ENCODE measurements at regions not wholly inside any gene's neighbourhood (a gene's known extent, or its start where the extent isn't known, plus 50 kb on each side); places are given as distances from the start of the nearest gene placed in this dataset.

- no peak overlapping the region for H3K4me3 ChIP-seq
- no peak overlapping the region for H3K27ac ChIP-seq (ENCODE audit: control insufficient read depth, insufficient read depth)
- no peak overlapping the region for H2AFZ ChIP-seq (ENCODE audit: control insufficient read depth, low read depth, low read length)
- no peak overlapping the region for H3K9ac ChIP-seq (ENCODE audit: control insufficient read depth, insufficient read depth, low read length)
- intact Hi-C loops (cut with micrococcal nuclease; ENCODE audit: unreplicated experiment) = no loop called here
- no peak for ATAC-seq
- CTCF ChIA-PET = no interaction called here
- in situ Hi-C loops (cut with MboI) = no loop called here
- RAD21 ChIA-PET (ENCODE audit: unreplicated experiment) = no interaction called here
- SMC1A ChIA-PET (ENCODE audit: uncharacterized antibody, unreplicated experiment) = no interaction called here
- no peak for FAIRE-seq
- WGBS (ENCODE audit: insufficient coverage, insufficient replicate concordance, low lambda C conversion rate, missing lambda C conversion rate) = 13% methylated on average over 3 of the region's 3 CpGs
- POLR2A ChIA-PET = no interaction called here
- no peaks in the 10 kb centered on the region for H3K27me3 ChIP-seq (replicated peaks in 1 of 2; ENCODE audit: control insufficient read depth in 2 of 2, insufficient read depth in 2 of 2, low read length in 1 of 2)
- DNase-seq (ENCODE audit: low read depth, low spot score) = no peak
- no TSS peak for BruUV-seq (replicated peaks)
- H3K36me3 ChIP-seq (ENCODE audit: control insufficient read depth in 2 of 2, insufficient read depth in 2 of 2, low read length in 1 of 2) = no peaks in the 10 kb centered on the region
- no peaks in the 10 kb centered on the region for H3K4me1 ChIP-seq (ENCODE audit: control insufficient read depth, insufficient read depth, low read length)
- H3K4me2 ChIP-seq (ENCODE audit: control insufficient read depth, insufficient read depth) = no peak overlapping the region
- no peaks in the 10 kb centered on the region for H3K9me3 ChIP-seq (replicated peaks; ENCODE audit: control insufficient read depth, insufficient read depth, low read length)
- no peaks in the 10 kb centered on the region for H4K20me1 ChIP-seq (ENCODE audit: control insufficient read depth, insufficient read depth)
- H3K79me2 ChIP-seq (ENCODE audit: control insufficient read depth, insufficient read depth, low read length) = no peaks in the 10 kb centered on the region
- no peak for TF ChIP-seq SMC3 (IDR thresholded peaks at IDR 0.05; ENCODE audit: borderline replicate concordance, low read length)
Observed at GRCh38 chr7:97337849-97338248, 220.4 kb downstream of the SDHAF3 start.

DNA sequence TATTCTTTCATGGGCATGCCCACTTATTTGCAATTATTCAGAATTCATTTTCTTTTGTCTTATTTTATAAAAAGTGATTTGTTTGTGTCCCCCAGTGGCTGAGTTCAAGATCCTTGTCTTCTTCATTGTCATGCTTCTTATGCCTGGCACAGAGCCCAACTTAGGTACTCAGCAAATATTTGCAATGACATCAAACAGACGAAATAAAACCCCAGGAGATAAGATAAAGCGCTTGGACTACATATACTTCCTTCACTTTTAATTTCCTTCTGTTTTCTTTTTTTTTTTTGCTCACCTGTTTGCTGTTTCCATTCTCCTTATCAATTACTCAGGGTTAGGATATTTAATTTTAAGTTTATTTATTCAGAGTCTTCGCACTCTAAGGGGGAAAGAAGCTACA, 225.0 kb downstream of the SDHAF3 start:
- Histone ChIP-seq H3K27ac (ENCODE audit: control insufficient read depth, insufficient read depth) (no peak overlapping the region), H2AFZ (ENCODE audit: control insufficient read depth, low read depth, low read length) (no peak overlapping the region), H3K27me3 (replicated peaks in 1 of 2; ENCODE audit: control insufficient read depth in 2 of 2, insufficient read depth in 2 of 2, low read length in 1 of 2) (no peaks in the 10 kb centered on the region), H3K79me2 (ENCODE audit: control insufficient read depth, insufficient read depth, low read length) (no peaks in the 10 kb centered on the region), H3K4me3 (no peak overlapping the region), H3K9me3 (replicated peaks; ENCODE audit: control insufficient read depth, insufficient read depth, low read length) (no peaks in the 10 kb centered on the region), H4K20me1 (ENCODE audit: control insufficient read depth, insufficient read depth) (no peaks in the 10 kb centered on the region), H3K36me3 (ENCODE audit: control insufficient read depth in 2 of 2, insufficient read depth in 2 of 2, low read length in 1 of 2) (no peaks in the 10 kb centered on the region), H3K4me2 (ENCODE audit: control insufficient read depth, insufficient read depth) (no peak overlapping the region), H3K9ac (ENCODE audit: control insufficient read depth, insufficient read depth, low read length) (no peak overlapping the region), H3K4me1 (ENCODE audit: control insufficient read depth, insufficient read depth, low read length) (no peaks in the 10 kb centered on the region)
- 4% methylated on average over 3 of the region's 3 CpGs for WGBS (ENCODE audit: insufficient coverage, insufficient replicate concordance, low lambda C conversion rate, missing lambda C conversion rate)
- intact Hi-C loops (cut with micrococcal nuclease; ENCODE audit: unreplicated experiment) (no loop called here), in situ Hi-C loops (cut with MboI) (no loop called here)
- ChIA-PET SMC1A (ENCODE audit: uncharacterized antibody, unreplicated experiment) (interaction anchor here (0.7 kb wide), 1 partner anchor 19 kb away, joined by 3 read pairs; no protein-coding TSS in a partner anchor), CTCF (no interaction called here), POLR2A (no interaction called here), RAD21 (ENCODE audit: unreplicated experiment) (no interaction called here)
- ATAC-seq (no peak), FAIRE-seq (no peak), DNase-seq (ENCODE audit: low read depth, low spot score) (no peak)
- TF ChIP-seq SMAD5 (IDR thresholded peaks at IDR 0.05; ENCODE audit: low read depth) (no peak), SREBF1 (IDR thresholded peaks at IDR 0.05; ENCODE audit: low read length) (no peak), MAX (IDR thresholded peaks at IDR 0.05; ENCODE audit: low read depth, low read length) (no peak), BHLHE40 (IDR thresholded peaks at IDR 0.05; ENCODE audit: borderline replicate concordance in 1 of 2, low read depth in 2 of 2, low read length in 1 of 2) (no peak), KAT2A (conservative IDR thresholded peaks at IDR 0.05; ENCODE audit: control insufficient read depth, low read depth, low read length) (no peak), CHD2 (IDR thresholded peaks at IDR 0.05; ENCODE audit: borderline replicate concordance, low read depth, low read length) (no peak), HDAC2 (IDR thresholded peaks at IDR 0.05) (no peak), EED (IDR thresholded peaks at IDR 0.05; ENCODE audit: low read depth) (no peak), POLR2A (IDR thresholded peaks at IDR 0.05; ENCODE audit: low read depth, low read length) (no peak), NR2C1 (IDR thresholded peaks at IDR 0.05) (no peak), IRF4 (IDR thresholded peaks at IDR 0.05; ENCODE audit: low read depth, low read length) (no peak), TCF12 (IDR thresholded peaks at IDR 0.05; ENCODE audit: low read depth, low read length) (no peak), ATF7 (IDR thresholded peaks at IDR 0.05; ENCODE audit: low read depth) (no peak), SKIL (IDR thresholded peaks at IDR 0.05; ENCODE audit: low read depth, poor library complexity, severe bottlenecking) (no peak), FOXM1 (IDR thresholded peaks at IDR 0.05; ENCODE audit: low read depth, low read length) (no peak), DPF2 (IDR thresholded peaks at IDR 0.05) (no peak)
- BruUV-seq (replicated peaks) = no TSS peak

Data from GM12878 (cell line).